GM12878 (cell line): ENCODE measurements at regions not wholly inside any gene's neighbourhood (a gene's known extent, or its start where the extent isn't known, plus 50 kb on each side); places are given as distances from the start of the nearest gene placed in this dataset.

ENCODE experiments used
- ATAC-seq: fragments of 200-7000 bp; cut with Tn5 transposase; 3 replicates; pipeline ENCODE4 v1.9.1; 2020; ENCODE audit warnings: mild to moderate bottlenecking, moderate library complexity
- BruUV-seq: library from RNA; stranded (reverse); fragments of 400-500 nt; replicated peaks from 2 replicates; lab custom pipeline; 2021; lab: Mats Ljungman, UMichigan
- CTCF ChIA-PET: fragments of 300-600 bp; sonication (Branson Sonifier 250); formaldehyde crosslinking; extraction: SDS; loops from one replicate; lab custom pipeline; 2021; ENCODE audit warnings: inconsistent platforms; lab: Yijun Ruan, JAX
- POLR2A ChIA-PET: fragments of 350-600 bp; formaldehyde crosslinking; extraction: SDS; loops from one replicate; lab custom pipeline; 2021; ENCODE audit warnings: inconsistent platforms; lab: Charles Lee
- RAD21 ChIA-PET: fragments of 300-600 bp; sonication (Branson Sonifier 250); formaldehyde crosslinking; loops from one replicate; lab custom pipeline; 2023; ENCODE audit warnings: antibody characterized with exemption; ENCODE audit not compliant: unreplicated experiment; lab: Charles Lee
- SMC1A ChIA-PET: fragments of 300-600 bp; sonication (Branson Sonifier 250); formaldehyde crosslinking; loops from one replicate; lab custom pipeline; 2023; ENCODE audit not compliant: unreplicated experiment, uncharacterized antibody; lab: Charles Lee
- DNase-seq: peaks from one replicate; pipeline ENCODE4 v3.0.0-alpha.2; 2011; ENCODE audit warnings: low read depth, low spot score
- FAIRE-seq: peaks from 3 replicates; lab custom pipeline; 2011; peaks lifted over from hg19 to GRCh38; lab: Jason Lieb, UNC
- H2AFZ ChIP-seq: 2 replicates; pipeline ENCODE4 v1.6.0; 2011; ENCODE audit warnings: low read depth, low read length, control low read depth; ENCODE audit not compliant: control insufficient read depth
- H3K27ac ChIP-seq: 2 replicates; pipeline ENCODE4 v1.5.1; 2011; ENCODE audit warnings: control low read depth; ENCODE audit not compliant: control insufficient read depth, insufficient read depth
- H3K27me3 ChIP-seq, 2 experiments: replicated peaks in 1 of 2; 2 replicates each; pipeline versions ENCODE4 v1.6.0 to v1.6.1; 2011; ENCODE audit warnings: low read length in 1 of 2; ENCODE audit not compliant: control insufficient read depth in 2 of 2, insufficient read depth in 2 of 2
- H3K36me3 ChIP-seq, 2 experiments: 2 replicates each; pipeline ENCODE4 v1.5.1; 2011; ENCODE audit warnings: low read length in 1 of 2; ENCODE audit not compliant: control insufficient read depth in 2 of 2, insufficient read depth in 2 of 2
- H3K4me1 ChIP-seq: 2 replicates; pipeline ENCODE4 v1.6.1; 2011; ENCODE audit warnings: mild to moderate bottlenecking, low read length, moderate library complexity, mixed read lengths; ENCODE audit not compliant: control insufficient read depth, insufficient read depth
- H3K4me2 ChIP-seq: 2 replicates; pipeline ENCODE4 v1.6.0; 2011; ENCODE audit warnings: control low read depth; ENCODE audit not compliant: control insufficient read depth, insufficient read depth
- H3K4me3 ChIP-seq: fragments of 200-600 bp; sonication (generic); 2 replicates; pipeline ENCODE4 v1.5.1; 2016
- H3K79me2 ChIP-seq: 2 replicates; pipeline ENCODE4 v1.6.0; 2011; ENCODE audit warnings: low read length; ENCODE audit not compliant: control insufficient read depth, insufficient read depth
- H3K9ac ChIP-seq: 2 replicates; pipeline ENCODE4 v1.8.0; 2011; ENCODE audit warnings: low read length, control low read depth, mixed read lengths; ENCODE audit not compliant: control insufficient read depth, insufficient read depth
- H3K9me3 ChIP-seq: replicated peaks from 3 replicates; pipeline ENCODE4 v1.5.1; 2011; ENCODE audit warnings: mild to moderate bottlenecking, low read length; ENCODE audit not compliant: control insufficient read depth, insufficient read depth
- H4K20me1 ChIP-seq: 2 replicates; pipeline ENCODE4 v1.6.0; 2011; ENCODE audit not compliant: control insufficient read depth, insufficient read depth
- BRCA1 ChIP-seq: IDR thresholded peaks from 2 replicates; pipeline ENCODE4 v1.6.1; 2011; ENCODE audit warnings: low read depth, low read length, improper control_type of control experiment
- CBFB ChIP-seq: IDR thresholded peaks from 2 replicates; pipeline ENCODE4 v1.6.1; 2016; ENCODE audit warnings: antibody characterized with exemption, low read depth
- EGR1 ChIP-seq, 2 experiments: IDR thresholded peaks; 1 replicate in 1 of 2; 2 replicates in 1 of 2; pipeline ENCODE4 v1.6.1; 2011 to 2012; ENCODE audit warnings: low read depth in 2 of 2, low read length in 2 of 2, borderline replicate concordance in 1 of 2, mild to moderate bottlenecking in 1 of 2, moderate library complexity in 1 of 2
- EZH2 ChIP-seq: IDR thresholded peaks from 2 replicates; pipeline ENCODE4 v1.6.1; 2012; ENCODE audit warnings: low read depth, mild to moderate bottlenecking, control low read depth, inconsistent platforms, low read length, borderline replicate concordance; ENCODE audit not compliant: control insufficient read depth
- IKZF1 ChIP-seq: fragments of 450-650 bp; conservative IDR thresholded peaks from 2 replicates; pipeline ENCODE4 v1.6.1; 2017; ENCODE audit warnings: antibody characterized with exemption, mild to moderate bottlenecking
- KDM1A ChIP-seq: fragments of 200-600 bp; sonication (generic); IDR thresholded peaks from 2 replicates; pipeline ENCODE4 v1.6.1; 2016; ENCODE audit warnings: borderline replicate concordance
- LARP7 ChIP-seq: fragments of 450-650 bp; IDR thresholded peaks from 2 replicates; pipeline ENCODE4 v1.6.1; 2017; ENCODE audit warnings: mild to moderate bottlenecking
- NFIC ChIP-seq: IDR thresholded peaks from 2 replicates; pipeline ENCODE4 v1.6.1; 2012; ENCODE audit warnings: low read depth, mild to moderate bottlenecking, inconsistent platforms, low read length, moderate library complexity
- POLR2A ChIP-seq: IDR thresholded peaks from 2 replicates; pipeline ENCODE4 v1.6.1; 2011; ENCODE audit warnings: low read depth, mild to moderate bottlenecking, low read length
- POLR2AphosphoS2 ChIP-seq: IDR thresholded peaks from 2 replicates; pipeline ENCODE4 v1.6.1; 2011; ENCODE audit warnings: low read depth, mild to moderate bottlenecking, low read length, improper control_type of control experiment, moderate library complexity
- SREBF1 ChIP-seq: IDR thresholded peaks from 2 replicates; pipeline ENCODE4 v1.6.1; 2012; ENCODE audit warnings: mild to moderate bottlenecking, low read length
- WGBS: methylation state at CpG from one replicate; pipeline ENCODE4 v1.1.6; 2016; ENCODE audit warnings: low lambda C conversion rate; ENCODE audit not compliant: insufficient replicate concordance, insufficient coverage; ENCODE audit errors: missing lambda C conversion rate; 5-methylcytosine and 5-hydroxymethylcytosine counted together
- in situ Hi-C: fragments of 300-500 bp; cut with MboI; formaldehyde crosslinking; loops from 9 replicates; pipeline ENCODE4 v1.14.3; 2018; ENCODE audit warnings: mixed read lengths
- intact Hi-C: fragments of 100-400 bp; cut with micrococcal nuclease; formaldehyde crosslinking; loops from one replicate; pipeline ENCODE4 v1.14.2; 2022; ENCODE audit not compliant: unreplicated experiment
- TF ChIP-seq, protein P1 (sequence below): IDR thresholded peaks from 2 replicates; pipeline ENCODE4 v1.6.1; 2012; ENCODE audit warnings: mild to moderate bottlenecking, low read depth, low read length
- TF ChIP-seq, protein P2 (sequence below): fragments of 450-650 bp; IDR thresholded peaks from 2 replicates; pipeline ENCODE4 v1.6.1; 2017; ENCODE audit warnings: low read depth, mild to moderate bottlenecking, moderate library complexity

DNA sequence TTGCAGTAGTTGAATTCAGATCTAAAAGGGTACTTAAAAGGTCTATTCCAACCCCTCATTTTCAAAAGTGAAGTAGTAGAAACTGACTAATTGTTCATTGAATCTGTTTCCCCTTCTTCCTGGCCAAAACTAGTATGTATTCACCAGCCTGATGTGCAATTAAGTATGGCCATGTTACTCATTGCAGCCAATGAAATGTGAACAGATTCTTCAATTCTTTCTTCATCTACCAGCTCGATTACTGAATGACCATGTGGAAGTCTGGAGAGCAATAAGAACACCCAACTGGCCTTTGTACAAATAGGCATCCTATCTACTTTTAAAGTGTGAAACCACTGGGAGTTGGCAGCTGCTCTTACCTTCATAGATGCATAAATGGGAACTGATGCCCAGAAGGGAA lies 449.0 kb upstream of the ID2 start:
- intact Hi-C loops = loop anchor here (5.0 to 10.0 kb wide), 4 partner anchors 181 to 798 kb away; partner anchors contain the start of gene ID2
- SMC1A ChIA-PET = interaction anchor here (1.0 to 9.8 kb wide), 11 partner anchors 11 to 448 kb away, joined by 3 to 125 read pairs (median 5); no protein-coding TSS in a partner anchor
- Histone ChIP-seq H3K4me2 (no peak overlapping the region), H3K4me3 (no peak overlapping the region), H3K9me3 (peaks cover 2% of the 10 kb centered on the region), H3K9ac (no peak overlapping the region), H2AFZ (no peak overlapping the region), H3K4me1 (peaks cover 33% of the 10 kb centered on the region), H3K27ac (no peak overlapping the region), H3K27me3 (no peaks in the 10 kb centered on the region), H3K79me2 (no peaks in the 10 kb centered on the region), H4K20me1 (no peaks in the 10 kb centered on the region), H3K36me3 (no peaks in the 10 kb centered on the region)
- BruUV-seq = no TSS peak
- POLR2A ChIA-PET = interaction anchor here (1.0 to 2.8 kb wide), 2 partner anchors 18 to 80 kb away, joined by 3 to 10 read pairs; no protein-coding TSS in a partner anchor
- CTCF ChIA-PET = no interaction called here
- WGBS = 86% methylated on average over 1 of the region's 1 CpG
- RAD21 ChIA-PET = interaction anchor here (0.6 to 3.7 kb wide), 5 partner anchors 20 to 407 kb away, joined by 3 to 23 read pairs (median 5); no protein-coding TSS in a partner anchor
- DNase-seq = no peak
- TF ChIP-seq POLR2A = no peak
- TF ChIP-seq BRCA1 = no peak
- TF ChIP-seq, protein P1, sequence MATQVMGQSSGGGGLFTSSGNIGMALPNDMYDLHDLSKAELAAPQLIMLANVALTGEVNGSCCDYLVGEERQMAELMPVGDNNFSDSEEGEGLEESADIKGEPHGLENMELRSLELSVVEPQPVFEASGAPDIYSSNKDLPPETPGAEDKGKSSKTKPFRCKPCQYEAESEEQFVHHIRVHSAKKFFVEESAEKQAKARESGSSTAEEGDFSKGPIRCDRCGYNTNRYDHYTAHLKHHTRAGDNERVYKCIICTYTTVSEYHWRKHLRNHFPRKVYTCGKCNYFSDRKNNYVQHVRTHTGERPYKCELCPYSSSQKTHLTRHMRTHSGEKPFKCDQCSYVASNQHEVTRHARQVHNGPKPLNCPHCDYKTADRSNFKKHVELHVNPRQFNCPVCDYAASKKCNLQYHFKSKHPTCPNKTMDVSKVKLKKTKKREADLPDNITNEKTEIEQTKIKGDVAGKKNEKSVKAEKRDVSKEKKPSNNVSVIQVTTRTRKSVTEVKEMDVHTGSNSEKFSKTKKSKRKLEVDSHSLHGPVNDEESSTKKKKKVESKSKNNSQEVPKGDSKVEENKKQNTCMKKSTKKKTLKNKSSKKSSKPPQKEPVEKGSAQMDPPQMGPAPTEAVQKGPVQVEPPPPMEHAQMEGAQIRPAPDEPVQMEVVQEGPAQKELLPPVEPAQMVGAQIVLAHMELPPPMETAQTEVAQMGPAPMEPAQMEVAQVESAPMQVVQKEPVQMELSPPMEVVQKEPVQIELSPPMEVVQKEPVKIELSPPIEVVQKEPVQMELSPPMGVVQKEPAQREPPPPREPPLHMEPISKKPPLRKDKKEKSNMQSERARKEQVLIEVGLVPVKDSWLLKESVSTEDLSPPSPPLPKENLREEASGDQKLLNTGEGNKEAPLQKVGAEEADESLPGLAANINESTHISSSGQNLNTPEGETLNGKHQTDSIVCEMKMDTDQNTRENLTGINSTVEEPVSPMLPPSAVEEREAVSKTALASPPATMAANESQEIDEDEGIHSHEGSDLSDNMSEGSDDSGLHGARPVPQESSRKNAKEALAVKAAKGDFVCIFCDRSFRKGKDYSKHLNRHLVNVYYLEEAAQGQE = no peak
- no peak for TF ChIP-seq SREBF1
- TF ChIP-seq, protein P2, sequence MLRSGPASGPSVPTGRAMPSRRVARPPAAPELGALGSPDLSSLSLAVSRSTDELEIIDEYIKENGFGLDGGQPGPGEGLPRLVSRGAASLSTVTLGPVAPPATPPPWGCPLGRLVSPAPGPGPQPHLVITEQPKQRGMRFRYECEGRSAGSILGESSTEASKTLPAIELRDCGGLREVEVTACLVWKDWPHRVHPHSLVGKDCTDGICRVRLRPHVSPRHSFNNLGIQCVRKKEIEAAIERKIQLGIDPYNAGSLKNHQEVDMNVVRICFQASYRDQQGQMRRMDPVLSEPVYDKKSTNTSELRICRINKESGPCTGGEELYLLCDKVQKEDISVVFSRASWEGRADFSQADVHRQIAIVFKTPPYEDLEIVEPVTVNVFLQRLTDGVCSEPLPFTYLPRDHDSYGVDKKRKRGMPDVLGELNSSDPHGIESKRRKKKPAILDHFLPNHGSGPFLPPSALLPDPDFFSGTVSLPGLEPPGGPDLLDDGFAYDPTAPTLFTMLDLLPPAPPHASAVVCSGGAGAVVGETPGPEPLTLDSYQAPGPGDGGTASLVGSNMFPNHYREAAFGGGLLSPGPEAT = no peak
- no peak; the same call in 1 of the 2 replicates for TF ChIP-seq IKZF1
- TF ChIP-seq EZH2 = no peak
- TF ChIP-seq CBFB = no peak
- no peak for TF ChIP-seq LARP7
- TF ChIP-seq NFIC = no peak
- TF ChIP-seq KDM1A = no peak
- no peak for TF ChIP-seq POLR2AphosphoS2
- no peak for TF ChIP-seq EGR1 (IDR thresholded peaks at IDR 0.05; ENCODE audit: borderline replicate concordance in 1 of 2, low read depth in 2 of 2, low read length in 2 of 2)
- no peak for ATAC-seq
- no peak for FAIRE-seq
- in situ Hi-C loops = loop anchor here (10.0 kb wide), 1 partner anchor 452 kb away; the partner anchor contains the start of gene ID2
